Fibroblast of villous mesenchyme (primary cell): ENCODE measurements at regions not wholly inside any gene's neighbourhood (a gene's known extent, or its start where the extent isn't known, plus 50 kb on each side); places are given as distances from the start of the nearest gene placed in this dataset.

Experiments used
- DNase-seq: peaks from one replicate; pipeline ENCODE4 v3.0.0-alpha.2; 2010; ENCODE audit warnings: low read depth
- H3K4me3 ChIP-seq: 2 replicates; pipeline ENCODE4 v1.5.1; 2011; ENCODE audit warnings: low read depth, mild to moderate bottlenecking, low read length
- TF ChIP-seq, protein P1 (sequence below): IDR thresholded peaks from 2 replicates; pipeline ENCODE4 v1.5.1; 2012; ENCODE audit warnings: low read depth, mild to moderate bottlenecking, low read length; ENCODE audit not compliant: insufficient read depth

GRCh38 chr2:226434702-226435101 lies 364.9 kb downstream of the IRS1 start:
- no peak overlapping the region for H3K4me3 ChIP-seq
- TF ChIP-seq, protein P1, sequence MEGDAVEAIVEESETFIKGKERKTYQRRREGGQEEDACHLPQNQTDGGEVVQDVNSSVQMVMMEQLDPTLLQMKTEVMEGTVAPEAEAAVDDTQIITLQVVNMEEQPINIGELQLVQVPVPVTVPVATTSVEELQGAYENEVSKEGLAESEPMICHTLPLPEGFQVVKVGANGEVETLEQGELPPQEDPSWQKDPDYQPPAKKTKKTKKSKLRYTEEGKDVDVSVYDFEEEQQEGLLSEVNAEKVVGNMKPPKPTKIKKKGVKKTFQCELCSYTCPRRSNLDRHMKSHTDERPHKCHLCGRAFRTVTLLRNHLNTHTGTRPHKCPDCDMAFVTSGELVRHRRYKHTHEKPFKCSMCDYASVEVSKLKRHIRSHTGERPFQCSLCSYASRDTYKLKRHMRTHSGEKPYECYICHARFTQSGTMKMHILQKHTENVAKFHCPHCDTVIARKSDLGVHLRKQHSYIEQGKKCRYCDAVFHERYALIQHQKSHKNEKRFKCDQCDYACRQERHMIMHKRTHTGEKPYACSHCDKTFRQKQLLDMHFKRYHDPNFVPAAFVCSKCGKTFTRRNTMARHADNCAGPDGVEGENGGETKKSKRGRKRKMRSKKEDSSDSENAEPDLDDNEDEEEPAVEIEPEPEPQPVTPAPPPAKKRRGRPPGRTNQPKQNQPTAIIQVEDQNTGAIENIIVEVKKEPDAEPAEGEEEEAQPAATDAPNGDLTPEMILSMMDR = no peak
- no peak for DNase-seq

DNA sequence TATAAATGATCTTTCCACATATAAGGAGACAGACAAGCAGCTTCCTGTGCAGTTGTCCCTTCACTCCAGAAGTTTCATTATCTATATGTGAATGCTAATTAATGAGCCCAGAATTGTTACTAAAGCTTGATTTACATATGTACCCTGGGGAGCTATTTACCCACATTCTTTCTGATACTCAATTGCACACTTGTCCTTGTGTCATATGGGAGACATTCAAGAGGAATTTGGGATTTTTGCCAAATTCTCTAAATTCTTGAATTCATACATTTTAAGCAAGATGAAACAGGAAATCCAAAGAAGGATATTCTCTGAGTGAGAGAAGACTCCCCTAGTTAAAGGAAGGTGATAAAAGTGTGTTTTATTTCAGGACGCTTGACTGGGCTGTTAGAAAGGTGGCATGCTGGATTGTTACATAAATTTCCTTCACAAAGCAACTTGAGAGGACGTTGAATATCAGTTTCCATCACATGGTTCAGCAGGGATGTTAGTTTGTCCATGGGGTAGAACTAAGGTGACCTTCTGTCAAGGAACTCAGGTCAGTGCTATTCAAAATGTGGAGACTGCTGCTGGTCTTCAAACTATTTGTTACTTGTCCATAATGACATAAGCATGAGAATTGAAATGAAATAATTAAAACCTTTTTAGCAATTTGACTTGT lies 368.2 kb downstream of the IRS1 start:
- DNase-seq = no peak
- TF ChIP-seq, protein P1 = no peak
- no peak overlapping the region for H3K4me3 ChIP-seq

- TF ChIP-seq, protein P1 = no peak
- DNase-seq = no peak
- no peak overlapping the region for H3K4me3 ChIP-seq
These were observed 370.1 kb downstream of the IRS1 start for GRCh38 chr2:226429476-226429875.

DNA sequence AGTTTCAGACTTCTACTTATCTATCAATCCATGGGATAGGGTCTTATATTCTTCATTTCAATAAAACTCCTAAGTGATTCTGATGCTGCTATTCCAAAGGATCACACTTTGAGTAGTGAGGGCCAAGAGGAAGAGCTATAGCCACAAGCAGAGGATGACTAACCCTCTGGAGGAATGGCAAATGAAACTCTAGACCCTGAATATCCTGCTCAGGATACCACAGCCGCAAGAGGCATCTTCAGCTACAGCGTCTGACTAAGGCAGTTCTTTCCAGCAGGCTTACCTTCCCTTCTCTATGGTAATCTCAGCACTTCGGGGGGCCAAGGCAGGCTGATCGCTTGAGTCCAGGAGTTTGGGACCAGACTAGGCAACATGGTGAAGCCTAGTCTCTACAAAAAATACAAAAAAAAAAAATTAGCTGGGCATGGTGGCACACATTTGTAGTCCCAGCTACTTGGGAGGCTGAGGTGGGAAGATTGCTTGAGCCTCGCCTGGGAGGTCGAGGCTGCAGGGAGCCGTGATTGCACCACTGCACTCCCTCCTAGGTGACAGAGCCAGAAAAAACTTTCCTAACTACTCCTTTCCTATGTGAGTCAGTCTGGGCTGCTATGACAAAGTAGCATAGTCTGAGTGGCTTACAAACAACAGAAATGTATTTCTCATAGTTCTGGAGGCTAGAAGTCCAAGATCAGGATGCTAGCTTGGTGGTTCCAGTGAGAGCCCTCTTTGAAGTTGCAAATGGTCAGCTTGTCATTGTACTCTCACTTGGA lies 371.9 kb downstream of the IRS1 start:
- TF ChIP-seq, protein P1 = no peak
- peak; percentile 73 for DNase-seq
- H3K4me3 ChIP-seq = no peak overlapping the region

DNA sequence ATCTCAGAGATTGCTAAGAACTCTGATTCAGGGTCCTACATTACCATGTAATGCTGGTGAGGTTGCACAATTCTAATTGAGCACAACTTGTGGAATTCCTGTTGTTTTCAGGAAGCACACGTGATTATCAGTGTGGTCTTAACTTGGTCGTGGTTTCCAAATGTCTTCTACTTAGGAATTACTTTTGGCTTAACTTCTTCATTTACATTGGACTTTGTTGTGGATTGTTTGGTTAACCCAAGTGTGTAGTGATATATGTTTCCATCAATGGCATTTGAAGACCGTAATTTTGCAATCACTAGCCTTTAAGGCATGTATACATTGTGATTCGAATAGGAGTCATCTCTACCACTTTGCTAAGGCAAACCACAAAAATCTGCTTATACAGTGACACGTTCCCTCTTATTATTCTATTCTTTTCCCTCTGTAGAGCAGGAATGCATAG lies 373.3 kb downstream of the IRS1 start:
- DNase-seq = peak; percentile 86
- no peak overlapping the region for H3K4me3 ChIP-seq
- TF ChIP-seq, protein P1 = no peak

- DNase-seq = no peak
- TF ChIP-seq, protein P1 = no peak
These were observed 374.6 kb downstream of the IRS1 start for GRCh38 chr2:226424971-226425370.

More at GRCh38 chr2:226424971-226425370, 374.6 kb downstream of the IRS1 start:
- H3K4me3 ChIP-seq = no peak overlapping the region
